ENCODE measurements at regions not wholly inside any gene's neighbourhood (a gene's known extent, or its start where the extent isn't known, plus 50 kb on each side); places are given as distances from the start of the nearest gene placed in this dataset.

DNA sequence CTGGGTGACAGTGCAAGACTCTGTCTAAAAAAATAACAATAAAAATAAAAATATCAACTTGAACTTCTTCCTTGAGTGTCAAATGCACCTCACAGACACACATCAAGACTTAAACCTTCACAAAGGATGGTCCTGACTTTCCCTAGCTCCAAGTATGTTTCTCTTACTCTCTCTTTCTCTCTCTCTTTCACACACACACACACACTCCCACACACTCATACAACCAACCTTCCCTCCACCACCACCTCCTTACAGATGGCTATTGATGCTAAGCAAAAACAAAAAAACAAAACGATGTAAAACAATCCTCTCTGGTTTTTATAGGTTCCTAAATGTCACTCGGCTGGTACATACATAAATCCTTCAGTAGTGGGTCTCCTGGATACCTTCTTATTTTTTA is 67.4 kb upstream of the ACVR2A start:
- intact Hi-C loops (cut with micrococcal nuclease; ENCODE audit: unreplicated experiment) (no loop called here), in situ Hi-C loops (cut with HindIII; ENCODE audit: low pct_unique_long_range_greater_than_20kb, low sequenced_read_pairs) (no loop called here)
- H3K4me3 ChIP-seq (ENCODE audit: low read depth in 2 of 2, low read length in 2 of 2): no peak overlapping the region
- ChIA-PET POLR2A (no interaction called here), CTCF (no interaction called here)
- no peak overlapping the region for H3K27ac ChIP-seq (ENCODE audit: low read length)
- ATAC-seq (no peak), DNase-seq (ENCODE audit: low read depth, low spot score) (no peak)
- no peak for TF ChIP-seq SIN3A (IDR thresholded peaks at IDR 0.05; ENCODE audit: borderline replicate concordance, insufficient read depth, low read depth, low read length)
- TF ChIP-seq POLR2AphosphoS5 (IDR thresholded peaks at IDR 0.05; ENCODE audit: low read depth, low read length): no peak
- no peak for TF ChIP-seq REST (IDR thresholded peaks at IDR 0.05; ENCODE audit: insufficient read depth in 1 of 2, low read depth in 2 of 2, low read length in 1 of 2)
- no peak for TF ChIP-seq CTCF (IDR thresholded peaks at IDR 0.05)
- TF ChIP-seq TCF7L2 (IDR thresholded peaks at IDR 0.05; ENCODE audit: low read depth, low read length): no peak
- no peaks in the 10 kb centered on the region for H3K27me3 ChIP-seq (ENCODE audit: control insufficient read depth, insufficient read depth, low read length)
- no peaks in the 10 kb centered on the region; the same call in 1 of the 2 replicates for H3K36me3 ChIP-seq (ENCODE audit: control insufficient read depth, insufficient read depth, low read length)
- BruUV-seq (replicated peaks): no TSS peak
- no peaks in the 10 kb centered on the region for H3K9me3 ChIP-seq (ENCODE audit: control insufficient read depth, insufficient read depth, low read depth, low read length)
- no peaks in the 10 kb centered on the region for H3K4me1 ChIP-seq (ENCODE audit: control insufficient read depth, insufficient read depth, low read length)

DNA sequence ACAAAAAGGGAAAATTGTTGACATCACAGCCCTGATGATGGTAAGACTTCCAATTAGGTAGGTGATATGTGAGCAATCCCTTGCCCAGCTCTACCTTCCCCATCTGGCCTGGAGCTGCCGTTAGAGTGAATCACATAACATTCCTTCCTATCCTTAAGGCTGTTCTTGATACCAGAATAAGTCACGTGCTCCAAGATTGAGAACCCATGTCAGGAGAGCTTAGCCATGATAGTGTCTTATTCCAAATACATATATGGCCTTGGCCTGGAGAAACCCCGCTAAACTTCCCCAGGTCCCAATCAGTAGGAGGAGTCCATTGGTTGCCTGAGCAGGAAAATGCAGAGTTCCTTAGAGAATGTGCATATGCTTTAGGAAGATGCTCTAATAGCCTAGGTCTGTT is 70.0 kb upstream of the ACVR2A start:
- DNase-seq (ENCODE audit: low read depth, low spot score) (no peak), ATAC-seq (no peak)
- TF ChIP-seq POLR2AphosphoS5 (IDR thresholded peaks at IDR 0.05; ENCODE audit: low read depth, low read length) (no peak), TCF7L2 (IDR thresholded peaks at IDR 0.05; ENCODE audit: low read depth, low read length) (no peak), SIN3A (IDR thresholded peaks at IDR 0.05; ENCODE audit: borderline replicate concordance, insufficient read depth, low read depth, low read length) (no peak), CTCF (IDR thresholded peaks at IDR 0.05) (no peak), REST (IDR thresholded peaks at IDR 0.05; ENCODE audit: insufficient read depth in 1 of 2, low read depth in 2 of 2, low read length in 1 of 2) (no peak)
- POLR2A ChIA-PET: no interaction called here
- CTCF ChIA-PET: no interaction called here
- no TSS peak for BruUV-seq (replicated peaks)
- no peaks in the 10 kb centered on the region; the same call in 1 of the 2 replicates for H3K36me3 ChIP-seq (ENCODE audit: control insufficient read depth, insufficient read depth, low read length)
- H3K9me3 ChIP-seq (ENCODE audit: control insufficient read depth, insufficient read depth, low read depth, low read length): no peaks in the 10 kb centered on the region
- intact Hi-C loops (cut with micrococcal nuclease; ENCODE audit: unreplicated experiment): no loop called here
- H3K4me1 ChIP-seq (ENCODE audit: control insufficient read depth, insufficient read depth, low read length): no peaks in the 10 kb centered on the region
- no peaks in the 10 kb centered on the region for H3K27me3 ChIP-seq (ENCODE audit: control insufficient read depth, insufficient read depth, low read length)
- no peak overlapping the region for H3K4me3 ChIP-seq (ENCODE audit: low read depth in 2 of 2, low read length in 2 of 2)
- H3K27ac ChIP-seq (ENCODE audit: low read length): no peak overlapping the region
- in situ Hi-C loops (cut with HindIII; ENCODE audit: low pct_unique_long_range_greater_than_20kb, low sequenced_read_pairs): no loop called here
